WTC11 (cell line): ENCODE measurements at regions not wholly inside any gene's neighbourhood (a gene's known extent, or its start where the extent isn't known, plus 50 kb on each side); places are given as distances from the start of the nearest gene placed in this dataset.
A peak's percentile ranks its signal among the peaks of the same experiment; 100 is the strongest.

Source experiments
- ATAC-seq: fragments of 200-7000 bp; cut with Tn5 transposase; 2 replicates; pipeline ENCODE4 v1.10.0; 2021; ENCODE audit warnings: mild to moderate bottlenecking, moderate library complexity
- CTCF ChIA-PET: fragments of 300-600 bp; sonication (Branson Sonifier 250); formaldehyde crosslinking; loops from one replicate; lab custom pipeline; 2021; ENCODE audit warnings: antibody characterized with exemption; lab: Charles Lee
- POLR2A ChIA-PET: fragments of 350-600 bp; sonication (Branson Sonifier 250); formaldehyde crosslinking; loops from one replicate; lab custom pipeline; 2021; ENCODE audit warnings: antibody characterized with exemption; lab: Charles Lee
- DNase-seq: peaks from one replicate; pipeline ENCODE4 v3.0.0; 2021; ENCODE audit warnings: low spot score
- H3K27ac Mint-ChIP-seq: 2 replicates; pipeline ENCODE4 v1.8.0; 2021; ENCODE audit warnings: mixed read lengths
- H3K27me3 Mint-ChIP-seq: 2 replicates; pipeline ENCODE4 v1.8.0; 2021; ENCODE audit warnings: low read depth, mild to moderate bottlenecking, moderate library complexity, mixed read lengths
- H3K36me3 Mint-ChIP-seq: 2 replicates; pipeline ENCODE4 v1.8.0; 2021; ENCODE audit warnings: mixed read lengths
- H3K4me1 Mint-ChIP-seq: 2 replicates; pipeline ENCODE4 v1.8.0; 2022; ENCODE audit warnings: mixed read lengths
- H3K4me3 Mint-ChIP-seq: 2 replicates; pipeline ENCODE4 v1.8.0; 2021; ENCODE audit warnings: mild to moderate bottlenecking, moderate library complexity, mixed read lengths
- H3K9me3 Mint-ChIP-seq: 2 replicates; pipeline ENCODE4 v1.8.0; 2021; ENCODE audit warnings: mixed read lengths
- CDX4 ChIP-seq: fragments of 250-450 bp; sonication (Bioruptor Pico); IDR thresholded peaks from 2 replicates; pipeline ENCODE4 v1.9.0; 2021; ENCODE audit warnings: moderate library complexity, mild to moderate bottlenecking, inconsistent platforms, borderline replicate concordance
- CREM ChIP-seq: sonication (generic); formaldehyde crosslinking; IDR thresholded peaks from 2 replicates; pipeline ENCODE4 v1.8.1; 2022; ENCODE audit warnings: mild to moderate bottlenecking, missing genetic modification reagents, moderate library complexity
- E2F1 ChIP-seq: sonication (generic); formaldehyde crosslinking; IDR thresholded peaks from 2 replicates; pipeline ENCODE4 v1.8.0; 2022; ENCODE audit warnings: mild to moderate bottlenecking, missing genetic modification reagents
- FOXP1 ChIP-seq: sonication (generic); formaldehyde crosslinking; IDR thresholded peaks from 2 replicates; pipeline ENCODE4 v1.8.0; 2022; ENCODE audit warnings: missing genetic modification reagents, mild to moderate bottlenecking, moderate library complexity, borderline replicate concordance
- NR2C2 ChIP-seq: sonication (generic); formaldehyde crosslinking; IDR thresholded peaks from 2 replicates; pipeline ENCODE4 v1.8.0; 2022; ENCODE audit warnings: mild to moderate bottlenecking, missing genetic modification reagents
- RELA ChIP-seq: sonication (generic); formaldehyde crosslinking; IDR thresholded peaks from 2 replicates; pipeline ENCODE4 v1.8.1; 2022; ENCODE audit warnings: missing genetic modification reagents, mild to moderate bottlenecking, borderline replicate concordance
- RORB ChIP-seq: fragments of 250-450 bp; sonication (Bioruptor Pico); IDR thresholded peaks from 2 replicates; pipeline ENCODE4 v1.9.0; 2021; ENCODE audit warnings: mild to moderate bottlenecking
- ZBTB43 ChIP-seq: sonication (generic); formaldehyde crosslinking; IDR thresholded peaks from 2 replicates; pipeline ENCODE4 v1.8.1; 2023; ENCODE audit warnings: mild to moderate bottlenecking, missing genetic modification reagents
- ZNF138 ChIP-seq: sonication (generic); formaldehyde crosslinking; conservative IDR thresholded peaks from 2 replicates; pipeline ENCODE4 v1.8.1; 2022; ENCODE audit warnings: mild to moderate bottlenecking, moderate library complexity, missing genetic modification reagents
- ZNF219 ChIP-seq: sonication (generic); formaldehyde crosslinking; IDR thresholded peaks from 2 replicates; pipeline ENCODE4 v1.8.0; 2023; ENCODE audit warnings: missing genetic modification reagents, mild to moderate bottlenecking, borderline replicate concordance
- ZNF416 ChIP-seq: fragments of 250-450 bp; sonication (Bioruptor Pico); IDR thresholded peaks from 2 replicates; pipeline ENCODE4 v1.9.0; 2021; ENCODE audit warnings: mild to moderate bottlenecking, inconsistent platforms
- TF ChIP-seq, protein P1 (sequence below): fragments of 250-450 bp; sonication (Bioruptor Pico); IDR thresholded peaks from 2 replicates; pipeline ENCODE4 v1.8.0; 2021; ENCODE audit warnings: mild to moderate bottlenecking
- TF ChIP-seq, protein P2 (sequence below): sonication (generic); formaldehyde crosslinking; IDR thresholded peaks from 2 replicates; pipeline ENCODE4 v1.8.0; 2023; ENCODE audit warnings: missing genetic modification reagents, mild to moderate bottlenecking, borderline replicate concordance
- TF ChIP-seq, protein P3 (sequence below): sonication (generic); formaldehyde crosslinking; IDR thresholded peaks from 2 replicates; pipeline ENCODE4 v1.8.1; 2022; ENCODE audit warnings: missing genetic modification reagents, borderline replicate concordance

GRCh38 chr6:90739802-90740201 lies 152.9 kb upstream of the MAP3K7 start (continued):
- TF ChIP-seq, protein P1, sequence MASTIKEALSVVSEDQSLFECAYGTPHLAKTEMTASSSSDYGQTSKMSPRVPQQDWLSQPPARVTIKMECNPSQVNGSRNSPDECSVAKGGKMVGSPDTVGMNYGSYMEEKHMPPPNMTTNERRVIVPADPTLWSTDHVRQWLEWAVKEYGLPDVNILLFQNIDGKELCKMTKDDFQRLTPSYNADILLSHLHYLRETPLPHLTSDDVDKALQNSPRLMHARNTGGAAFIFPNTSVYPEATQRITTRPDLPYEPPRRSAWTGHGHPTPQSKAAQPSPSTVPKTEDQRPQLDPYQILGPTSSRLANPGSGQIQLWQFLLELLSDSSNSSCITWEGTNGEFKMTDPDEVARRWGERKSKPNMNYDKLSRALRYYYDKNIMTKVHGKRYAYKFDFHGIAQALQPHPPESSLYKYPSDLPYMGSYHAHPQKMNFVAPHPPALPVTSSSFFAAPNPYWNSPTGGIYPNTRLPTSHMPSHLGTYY (CRISPR knock-in tag): no peak
- TF ChIP-seq E2F1 (CRISPR knock-in tag): no peak
- TF ChIP-seq ZNF416: no peak
- TF ChIP-seq CDX4 (CRISPR knock-in tag): no peak
- no peak for TF ChIP-seq RORB (CRISPR knock-in tag)
- TF ChIP-seq ZBTB43: no peak

DNA sequence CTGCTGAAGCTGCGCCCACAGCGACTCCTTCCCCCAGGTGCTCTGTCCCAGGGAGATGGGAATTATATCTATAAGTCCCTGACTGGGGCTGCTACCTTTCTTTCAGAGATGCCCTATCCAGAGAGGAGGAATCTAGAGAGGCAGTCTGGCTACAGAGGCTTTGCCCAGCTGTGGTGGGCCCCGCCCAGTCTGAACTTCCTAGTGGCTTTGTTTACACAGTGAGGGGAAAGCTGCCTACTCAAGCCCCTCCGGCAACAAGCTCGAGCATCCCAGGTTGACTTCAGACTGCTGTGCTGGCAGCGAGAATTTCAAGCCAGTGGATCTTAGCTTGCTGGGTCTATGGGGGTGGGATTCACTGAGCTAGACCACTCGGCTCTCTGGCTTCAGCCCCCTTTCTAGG lies 152.5 kb upstream of the MAP3K7 start:
- peak; percentile 94 for ATAC-seq
- ChIA-PET CTCF (interaction anchor here (0.6 to 1.1 kb wide), 4 partner anchors 62 to 146 kb away, joined by 4 to 5 read pairs (median 4); no protein-coding TSS in a partner anchor), POLR2A (interaction anchor here (0.8 to 1.1 kb wide), 2 partner anchors 9 to 129 kb away, joined by 3 read pairs; no protein-coding TSS in a partner anchor)
- H3K4me3 Mint-ChIP-seq: no peak overlapping the region
- H3K27ac Mint-ChIP-seq: no peak overlapping the region
- TF ChIP-seq CREM (no peak), ZNF138 (no peak), ZNF219 (CRISPR knock-in tag) (no peak), RELA (CRISPR knock-in tag) (no peak), NR2C2 (CRISPR knock-in tag) (no peak), FOXP1 (CRISPR knock-in tag) (no peak)
- TF ChIP-seq, protein P2, sequence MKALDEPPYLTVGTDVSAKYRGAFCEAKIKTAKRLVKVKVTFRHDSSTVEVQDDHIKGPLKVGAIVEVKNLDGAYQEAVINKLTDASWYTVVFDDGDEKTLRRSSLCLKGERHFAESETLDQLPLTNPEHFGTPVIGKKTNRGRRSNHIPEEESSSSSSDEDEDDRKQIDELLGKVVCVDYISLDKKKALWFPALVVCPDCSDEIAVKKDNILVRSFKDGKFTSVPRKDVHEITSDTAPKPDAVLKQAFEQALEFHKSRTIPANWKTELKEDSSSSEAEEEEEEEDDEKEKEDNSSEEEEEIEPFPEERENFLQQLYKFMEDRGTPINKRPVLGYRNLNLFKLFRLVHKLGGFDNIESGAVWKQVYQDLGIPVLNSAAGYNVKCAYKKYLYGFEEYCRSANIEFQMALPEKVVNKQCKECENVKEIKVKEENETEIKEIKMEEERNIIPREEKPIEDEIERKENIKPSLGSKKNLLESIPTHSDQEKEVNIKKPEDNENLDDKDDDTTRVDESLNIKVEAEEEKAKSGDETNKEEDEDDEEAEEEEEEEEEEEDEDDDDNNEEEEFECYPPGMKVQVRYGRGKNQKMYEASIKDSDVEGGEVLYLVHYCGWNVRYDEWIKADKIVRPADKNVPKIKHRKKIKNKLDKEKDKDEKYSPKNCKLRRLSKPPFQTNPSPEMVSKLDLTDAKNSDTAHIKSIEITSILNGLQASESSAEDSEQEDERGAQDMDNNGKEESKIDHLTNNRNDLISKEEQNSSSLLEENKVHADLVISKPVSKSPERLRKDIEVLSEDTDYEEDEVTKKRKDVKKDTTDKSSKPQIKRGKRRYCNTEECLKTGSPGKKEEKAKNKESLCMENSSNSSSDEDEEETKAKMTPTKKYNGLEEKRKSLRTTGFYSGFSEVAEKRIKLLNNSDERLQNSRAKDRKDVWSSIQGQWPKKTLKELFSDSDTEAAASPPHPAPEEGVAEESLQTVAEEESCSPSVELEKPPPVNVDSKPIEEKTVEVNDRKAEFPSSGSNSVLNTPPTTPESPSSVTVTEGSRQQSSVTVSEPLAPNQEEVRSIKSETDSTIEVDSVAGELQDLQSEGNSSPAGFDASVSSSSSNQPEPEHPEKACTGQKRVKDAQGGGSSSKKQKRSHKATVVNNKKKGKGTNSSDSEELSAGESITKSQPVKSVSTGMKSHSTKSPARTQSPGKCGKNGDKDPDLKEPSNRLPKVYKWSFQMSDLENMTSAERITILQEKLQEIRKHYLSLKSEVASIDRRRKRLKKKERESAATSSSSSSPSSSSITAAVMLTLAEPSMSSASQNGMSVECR: no peak
- TF ChIP-seq, protein P3, sequence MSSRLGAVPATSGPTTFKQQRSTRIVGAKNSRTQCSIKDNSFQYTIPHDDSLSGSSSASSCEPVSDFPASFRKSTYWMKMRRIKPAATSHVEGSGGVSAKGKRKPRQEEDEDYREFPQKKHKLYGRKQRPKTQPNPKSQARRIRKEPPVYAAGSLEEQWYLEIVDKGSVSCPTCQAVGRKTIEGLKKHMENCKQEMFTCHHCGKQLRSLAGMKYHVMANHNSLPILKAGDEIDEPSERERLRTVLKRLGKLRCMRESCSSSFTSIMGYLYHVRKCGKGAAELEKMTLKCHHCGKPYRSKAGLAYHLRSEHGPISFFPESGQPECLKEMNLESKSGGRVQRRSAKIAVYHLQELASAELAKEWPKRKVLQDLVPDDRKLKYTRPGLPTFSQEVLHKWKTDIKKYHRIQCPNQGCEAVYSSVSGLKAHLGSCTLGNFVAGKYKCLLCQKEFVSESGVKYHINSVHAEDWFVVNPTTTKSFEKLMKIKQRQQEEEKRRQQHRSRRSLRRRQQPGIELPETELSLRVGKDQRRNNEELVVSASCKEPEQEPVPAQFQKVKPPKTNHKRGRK (CRISPR knock-in tag): no peak
- H3K27me3 Mint-ChIP-seq: no peaks in the 10 kb centered on the region
- DNase-seq: peak; percentile 31
- H3K9me3 Mint-ChIP-seq: peaks cover 39% of the 10 kb centered on the region
- peaks cover 25% of the 10 kb centered on the region for H3K4me1 Mint-ChIP-seq
- H3K36me3 Mint-ChIP-seq: peaks cover 20% of the 10 kb centered on the region
